Breast epithelium (tissue), 4 donors: ENCODE measurements at regions not wholly inside any gene's neighbourhood (a gene's known extent, or its start where the extent isn't known, plus 50 kb on each side); places are given as distances from the start of the nearest gene placed in this dataset.

Experiments used
- DNase-seq, 2 donors: peaks; one replicate each; pipeline ENCODE4 v3.0.0-alpha.2; 2019; ENCODE audit warnings: low spot score in 2 of 2
- H3K27ac ChIP-seq, 2 donors: fragments of 200-600 bp; sonication (generic) in 1 of 2; one replicate each; pipeline ENCODE4 v1.5.1; 2016 to 2019; ENCODE audit warnings: mild to moderate bottlenecking in 1 of 2
- H3K27me3 ChIP-seq, 2 donors: fragments of 200-600 bp; sonication (generic) in 1 of 2; one replicate each; pipeline versions ENCODE4 v1.5.1 to v1.6.0; 2017 to 2019; ENCODE audit warnings: control low read depth in 1 of 2, mild to moderate bottlenecking in 1 of 2
- H3K36me3 ChIP-seq: fragments of 200-600 bp; one replicate; pipeline ENCODE4 v1.5.1; 2019
- H3K4me1 ChIP-seq, 2 donors: fragments of 200-600 bp; sonication (generic); one replicate each; pipeline ENCODE4 v1.5.1; 2016 to 2019; ENCODE audit warnings: control low read depth in 1 of 2
- H3K4me3 ChIP-seq, 3 donors: fragments of 200-600 bp; sonication (generic); 1 replicate in 2 of 3; 2 replicates in 1 of 3; pipeline ENCODE4 v1.5.1; 2016 to 2019; ENCODE audit warnings: mild to moderate bottlenecking in 3 of 3, moderate library complexity in 2 of 3
- H3K9me3 ChIP-seq, 2 donors: fragments of 200-600 bp; sonication (generic) in 1 of 2; one replicate each; pipeline ENCODE4 v1.5.1; 2016 to 2019; ENCODE audit warnings: control low read depth in 1 of 2
- POLR2A ChIP-seq: fragments of 450-650 bp; IDR thresholded peaks from one replicate; pipeline ENCODE4 v1.6.1; 2016; ENCODE audit warnings: antibody characterized with exemption, mild to moderate bottlenecking, moderate library complexity
- POLR2AphosphoS5 ChIP-seq, 3 donors: sonication (generic); formaldehyde crosslinking; IDR thresholded peaks; one replicate each; pipeline ENCODE4 v1.6.1; 2017; ENCODE audit warnings: antibody characterized with exemption in 3 of 3
- intact Hi-C: fragments of 100-400 bp; cut with DNase I; formaldehyde crosslinking; loops from one replicate; pipeline ENCODE4 v1.15.1; 2023; ENCODE audit warnings: low total_unique reads
- TF ChIP-seq, protein P1 (sequence below), 3 donors: fragments of 450-650 bp; IDR thresholded peaks; one replicate each; pipeline ENCODE4 v1.5.1; 2016 to 2017; ENCODE audit warnings: antibody characterized with exemption in 3 of 3, mild to moderate bottlenecking in 3 of 3, moderate library complexity in 3 of 3

- intact Hi-C loops, result no loop called here
- Histone ChIP-seq H3K4me1 (no peaks in the 10 kb centered on the region), H3K9me3 (no peaks in the 10 kb centered on the region), H3K4me3 (no peak overlapping the region), H3K27me3 (no peaks in the 10 kb centered on the region), H3K36me3 (no peaks in the 10 kb centered on the region), H3K27ac (no peak overlapping the region)
- TF ChIP-seq, protein P1, sequence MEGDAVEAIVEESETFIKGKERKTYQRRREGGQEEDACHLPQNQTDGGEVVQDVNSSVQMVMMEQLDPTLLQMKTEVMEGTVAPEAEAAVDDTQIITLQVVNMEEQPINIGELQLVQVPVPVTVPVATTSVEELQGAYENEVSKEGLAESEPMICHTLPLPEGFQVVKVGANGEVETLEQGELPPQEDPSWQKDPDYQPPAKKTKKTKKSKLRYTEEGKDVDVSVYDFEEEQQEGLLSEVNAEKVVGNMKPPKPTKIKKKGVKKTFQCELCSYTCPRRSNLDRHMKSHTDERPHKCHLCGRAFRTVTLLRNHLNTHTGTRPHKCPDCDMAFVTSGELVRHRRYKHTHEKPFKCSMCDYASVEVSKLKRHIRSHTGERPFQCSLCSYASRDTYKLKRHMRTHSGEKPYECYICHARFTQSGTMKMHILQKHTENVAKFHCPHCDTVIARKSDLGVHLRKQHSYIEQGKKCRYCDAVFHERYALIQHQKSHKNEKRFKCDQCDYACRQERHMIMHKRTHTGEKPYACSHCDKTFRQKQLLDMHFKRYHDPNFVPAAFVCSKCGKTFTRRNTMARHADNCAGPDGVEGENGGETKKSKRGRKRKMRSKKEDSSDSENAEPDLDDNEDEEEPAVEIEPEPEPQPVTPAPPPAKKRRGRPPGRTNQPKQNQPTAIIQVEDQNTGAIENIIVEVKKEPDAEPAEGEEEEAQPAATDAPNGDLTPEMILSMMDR (IDR thresholded peaks at IDR 0.05), result no peak
- no peak for TF ChIP-seq POLR2AphosphoS5 (IDR thresholded peaks at IDR 0.05)
- TF ChIP-seq POLR2A, result no peak
- no peak for DNase-seq
These were observed 118.9 kb upstream of the SLC22A23 start for GRCh38 chr6:3575701-3576100.

DNA sequence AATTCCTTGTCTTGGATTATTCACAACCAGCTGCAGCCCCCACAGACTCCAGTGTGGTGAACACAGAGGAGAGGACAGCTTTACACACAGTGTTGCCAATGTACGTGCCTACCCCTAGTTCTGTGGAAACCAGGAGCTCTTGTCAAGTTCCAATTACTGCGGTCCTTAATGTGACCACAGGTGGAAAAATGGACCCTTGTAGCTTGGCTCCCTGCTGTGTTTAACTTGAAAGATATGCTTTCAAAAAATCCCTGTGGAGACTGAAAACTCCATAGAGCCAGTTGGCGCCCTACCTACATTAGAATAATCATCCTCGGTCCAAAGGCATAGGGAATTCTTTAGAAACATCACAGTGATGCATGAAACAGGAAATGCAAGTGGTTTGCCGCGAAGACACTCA, 118.3 kb upstream of the SLC22A23 start:
- no peak for DNase-seq
- no peak overlapping the region for H3K27ac ChIP-seq
- H3K36me3 ChIP-seq, result no peaks in the 10 kb centered on the region
- no peak for TF ChIP-seq POLR2AphosphoS5 (IDR thresholded peaks at IDR 0.05)
- no peak for TF ChIP-seq POLR2A
- TF ChIP-seq, protein P1 (IDR thresholded peaks at IDR 0.05), result no peak
- intact Hi-C loops, result no loop called here
- no peaks in the 10 kb centered on the region for H3K27me3 ChIP-seq
- no peaks in the 10 kb centered on the region for H3K9me3 ChIP-seq
- H3K4me1 ChIP-seq, result no peaks in the 10 kb centered on the region
- H3K4me3 ChIP-seq, result no peak overlapping the region

DNA sequence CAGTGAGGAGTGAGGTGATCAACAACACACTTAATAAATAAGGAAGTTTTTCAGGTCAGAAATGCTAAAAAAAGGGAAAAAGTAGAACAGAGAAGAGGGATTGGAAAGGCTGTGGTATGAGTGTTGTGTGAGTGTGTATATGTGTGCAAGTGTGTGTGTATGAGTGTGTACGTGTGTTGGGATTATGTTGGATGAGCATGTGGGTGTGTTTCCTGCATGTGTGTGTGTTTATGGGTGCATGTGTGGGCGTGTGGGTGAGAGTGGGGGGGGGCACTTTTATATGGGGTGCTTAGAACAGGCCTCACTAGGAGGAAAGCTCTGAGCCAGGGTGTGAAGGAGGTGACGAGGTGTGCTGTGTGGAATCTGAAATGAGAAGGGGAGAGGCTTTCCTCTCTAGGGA, 116.8 kb upstream of the SLC22A23 start:
- Histone ChIP-seq H3K27ac (no peak overlapping the region), H3K4me1 (no peaks in the 10 kb centered on the region), H3K36me3 (no peaks in the 10 kb centered on the region), H3K9me3 (no peaks in the 10 kb centered on the region), H3K4me3 (no peak overlapping the region), H3K27me3 (no peaks in the 10 kb centered on the region)
- intact Hi-C loops, result loop anchor here (2.0 kb wide), 1 partner anchor 73 kb away; no protein-coding TSS in a partner anchor
- no peak for TF ChIP-seq POLR2A
- TF ChIP-seq, protein P1 (IDR thresholded peaks at IDR 0.05), result no peak
- TF ChIP-seq POLR2AphosphoS5 (IDR thresholded peaks at IDR 0.05), result no peak
- no peak for DNase-seq

- no peak for DNase-seq
- H3K4me3 ChIP-seq, result no peak overlapping the region
- H3K27me3 ChIP-seq, result no peaks in the 10 kb centered on the region
- no peaks in the 10 kb centered on the region for H3K4me1 ChIP-seq
- no peak for TF ChIP-seq POLR2AphosphoS5 (IDR thresholded peaks at IDR 0.05)
- TF ChIP-seq, protein P1 (IDR thresholded peaks at IDR 0.05), result no peak
- no peak for TF ChIP-seq POLR2A
- H3K9me3 ChIP-seq, result no peaks in the 10 kb centered on the region
- intact Hi-C loops, result loop anchor here (2.0 kb wide), 1 partner anchor 71 kb away; no protein-coding TSS in a partner anchor
- H3K36me3 ChIP-seq, result no peaks in the 10 kb centered on the region
- H3K27ac ChIP-seq, result no peak overlapping the region
These were observed 115.0 kb upstream of the SLC22A23 start for GRCh38 chr6:3571836-3572235.

GRCh38 chr6:3571250-3571681, 114.4 kb upstream of the SLC22A23 start:
- H3K9me3 ChIP-seq, result no peaks in the 10 kb centered on the region
- no peak for DNase-seq
- no peaks in the 10 kb centered on the region for H3K36me3 ChIP-seq
- H3K27me3 ChIP-seq, result no peaks in the 10 kb centered on the region
- H3K4me3 ChIP-seq, result no peak overlapping the region
- no peaks in the 10 kb centered on the region for H3K4me1 ChIP-seq
- TF ChIP-seq POLR2AphosphoS5 (IDR thresholded peaks at IDR 0.05), result no peak
- TF ChIP-seq POLR2A, result no peak
- TF ChIP-seq, protein P1 (IDR thresholded peaks at IDR 0.05), result no peak
- H3K27ac ChIP-seq, result no peak overlapping the region
- intact Hi-C loops, result no loop called here
